H1 (cell line): ENCODE measurements at regions not wholly inside any gene's neighbourhood (a gene's known extent, or its start where the extent isn't known, plus 50 kb on each side); places are given as distances from the start of the nearest gene placed in this dataset.

Experiments
- CTCF ChIA-PET: fragments of 300-600 bp; sonication (Branson Sonifier 250); formaldehyde crosslinking; loops from one replicate; lab custom pipeline; 2021; ENCODE audit not compliant: partially characterized antibody; lab: Charles Lee
- POLR2A ChIA-PET: fragments of 300-600 bp; sonication (Branson Sonifier 250); formaldehyde crosslinking; loops from one replicate; lab custom pipeline; 2021; ENCODE audit warnings: inconsistent platforms; ENCODE audit not compliant: partially characterized antibody; lab: Charles Lee
- DNase-seq, 2 experiments: peaks; one replicate each; pipeline versions ENCODE4 v3.0.0 to v3.0.0-alpha.2; 2010 to 2022; ENCODE audit warnings: low spot score in 2 of 2, low read depth in 1 of 2, mixed read lengths in 1 of 2
- FAIRE-seq: peaks from 2 replicates; lab custom pipeline; 2011; peaks lifted over from hg19 to GRCh38; lab: Jason Lieb, UNC
- H2AFZ ChIP-seq: 2 replicates; pipeline ENCODE4 v1.8.1; 2012; ENCODE audit warnings: low read length, inconsistent platforms
- H2AK5ac ChIP-seq: 2 replicates; pipeline ENCODE4 v1.6.1; 2013; ENCODE audit warnings: low read depth, low read length
- H2BK120ac ChIP-seq: replicated peaks from 2 replicates; pipeline ENCODE3; 2013; ENCODE audit warnings: low read depth, low read length, inconsistent platforms
- H2BK12ac ChIP-seq: 2 replicates; pipeline ENCODE4 v1.6.1; 2013; ENCODE audit warnings: low read depth, low read length
- H2BK15ac ChIP-seq: 2 replicates; pipeline ENCODE4 v1.6.1; 2013; ENCODE audit warnings: low read length
- H2BK20ac ChIP-seq: 2 replicates; pipeline ENCODE4 v1.6.1; 2013; ENCODE audit warnings: low read length
- H2BK5ac ChIP-seq: 2 replicates; pipeline ENCODE4 v1.6.1; 2013; ENCODE audit warnings: low read depth, low read length
- H3K14ac ChIP-seq: 2 replicates; pipeline ENCODE4 v1.6.1; 2013; ENCODE audit warnings: inconsistent platforms; ENCODE audit not compliant: insufficient read length
- H3K18ac ChIP-seq: 2 replicates; pipeline ENCODE4 v1.6.1; 2013; ENCODE audit warnings: low read length; ENCODE audit errors: extremely low read depth
- H3K23ac ChIP-seq: 2 replicates; pipeline ENCODE4 v1.6.1; 2013; ENCODE audit warnings: inconsistent platforms; ENCODE audit not compliant: insufficient read length
- H3K23me2 ChIP-seq: 2 replicates; pipeline ENCODE4 v1.6.1; 2013; ENCODE audit warnings: low read depth, low read length
- H3K27ac ChIP-seq: 2 replicates; pipeline ENCODE4 v1.6.1; 2011; ENCODE audit warnings: low read depth, low read length, inconsistent platforms
- H3K27me3 ChIP-seq, 4 experiments: replicated peaks in 1 of 4; 1 replicate in 1 of 4; 2 replicates in 3 of 4; pipeline versions ENCODE4 v1.6.1 to v1.8.1; 2011 to 2013; ENCODE audit warnings: low read length in 3 of 4, mild to moderate bottlenecking in 3 of 4, inconsistent platforms in 2 of 4, mixed read lengths in 2 of 4, moderate library complexity in 1 of 4; ENCODE audit not compliant: control insufficient read depth in 3 of 4, insufficient read depth in 3 of 4; ENCODE audit errors: extremely low read depth in 1 of 4
- H3K36me3 ChIP-seq, 4 experiments: 2 replicates each; pipeline versions ENCODE4 v1.6.1 to v1.8.1; 2011 to 2013; ENCODE audit warnings: mild to moderate bottlenecking in 4 of 4, low read length in 3 of 4, moderate library complexity in 2 of 4, control low read depth in 1 of 4, inconsistent platforms in 1 of 4; ENCODE audit not compliant: insufficient read depth in 4 of 4, control insufficient read depth in 2 of 4
- H3K4ac ChIP-seq: replicated peaks from 2 replicates; pipeline ENCODE3; 2013; ENCODE audit warnings: low read length, low read depth, mixed read lengths, inconsistent platforms; ENCODE audit not compliant: insufficient read length
- H3K4me1 ChIP-seq, 4 experiments: replicated peaks in 1 of 4; 1 replicate in 1 of 4; 2 replicates in 3 of 4; pipeline versions ENCODE4 v1.6.1 to v1.8.1; 2011 to 2013; ENCODE audit warnings: low read length in 3 of 4, inconsistent platforms in 2 of 4, mixed read lengths in 1 of 4; ENCODE audit not compliant: insufficient read depth in 4 of 4, control insufficient read depth in 3 of 4
- H3K4me2 ChIP-seq, 2 experiments: 2 replicates each; pipeline versions ENCODE4 v1.6.1 to v1.8.1; 2011 to 2013; ENCODE audit warnings: low read depth in 2 of 2, low read length in 2 of 2, control low read depth in 1 of 2, inconsistent platforms in 1 of 2, mild to moderate bottlenecking in 1 of 2; ENCODE audit not compliant: insufficient read depth in 1 of 2
- H3K4me3 ChIP-seq, 4 experiments: fragments of 200-600, 300-600 bp in 1 of 4; sonication (generic), shearing (Covaris generic), sonication (Bioruptor Twin) in 1 of 4; 2 replicates each; pipeline versions ENCODE4 v1.5.1 to v1.8.1; 2011 to 2016; ENCODE audit warnings: low read length in 4 of 4, low read depth in 3 of 4, control low read depth in 2 of 4, inconsistent platforms in 2 of 4, mild to moderate bottlenecking in 2 of 4, mixed read lengths in 1 of 4, moderate library complexity in 1 of 4; ENCODE audit not compliant: insufficient read depth in 2 of 4; ENCODE audit errors: extremely low read depth in 1 of 4
- H3K56ac ChIP-seq: replicated peaks from 2 replicates; pipeline ENCODE3; 2013; ENCODE audit warnings: low read depth, mild to moderate bottlenecking, mixed read lengths, low read length, inconsistent platforms; ENCODE audit not compliant: insufficient read length
- H3K79me1 ChIP-seq: 2 replicates; pipeline ENCODE4 v1.6.1; 2013; ENCODE audit warnings: low read depth, low read length, control low read depth
- H3K79me2 ChIP-seq, 2 experiments: 2 replicates each; pipeline versions ENCODE4 v1.6.1 to v1.8.1; 2012 to 2013; ENCODE audit warnings: low read length in 2 of 2, mild to moderate bottlenecking in 2 of 2, inconsistent platforms in 1 of 2; ENCODE audit not compliant: insufficient read depth in 2 of 2, control insufficient read depth in 1 of 2
- H3K9ac ChIP-seq, 4 experiments: replicated peaks in 1 of 4; 1 replicate in 1 of 4; 2 replicates in 3 of 4; pipeline versions ENCODE4 v1.6.1 to v1.8.1; 2011 to 2013; ENCODE audit warnings: low read depth in 3 of 4, low read length in 3 of 4, control low read depth in 2 of 4, mild to moderate bottlenecking in 2 of 4, moderate library complexity in 2 of 4, inconsistent platforms in 1 of 4; ENCODE audit errors: extremely low read depth in 1 of 4
- H3K9me3 ChIP-seq, 2 experiments: 2 replicates each; pipeline versions ENCODE4 v1.6.1 to v1.8.1; 2012 to 2013; ENCODE audit warnings: mild to moderate bottlenecking in 2 of 2, moderate library complexity in 2 of 2, control low read depth in 1 of 2, inconsistent platforms in 1 of 2, low read depth in 1 of 2, low read length in 1 of 2, mixed read lengths in 1 of 2; ENCODE audit not compliant: insufficient read depth in 2 of 2
- H4K20me1 ChIP-seq, 2 experiments: replicated peaks in 1 of 2; 2 replicates each; pipeline versions ENCODE3 to v1.8.1; 2011 to 2013; ENCODE audit warnings: inconsistent platforms in 2 of 2, low read length in 2 of 2, mild to moderate bottlenecking in 1 of 2; ENCODE audit not compliant: insufficient read depth in 2 of 2, control insufficient read depth in 1 of 2
- H4K5ac ChIP-seq: 2 replicates; pipeline ENCODE4 v1.6.1; 2013; ENCODE audit warnings: low read length, low read depth, mixed read lengths, inconsistent platforms; ENCODE audit not compliant: insufficient read length
- H4K8ac ChIP-seq: 2 replicates; pipeline ENCODE4 v1.8.0; 2013; ENCODE audit warnings: mild to moderate bottlenecking, moderate library complexity, low read length, inconsistent platforms; ENCODE audit not compliant: insufficient read depth; ENCODE audit errors: extremely low read depth
- H4K91ac ChIP-seq: replicated peaks from 2 replicates; pipeline ENCODE3; 2013; ENCODE audit warnings: low read length, mixed read lengths, inconsistent platforms; ENCODE audit not compliant: insufficient read length
- EGR1 ChIP-seq: IDR thresholded peaks from 2 replicates; pipeline ENCODE4 v1.6.1; 2011; ENCODE audit warnings: low read depth, low read length, borderline replicate concordance
- KDM1A ChIP-seq: fragments of 200-600, 300-600 bp; sonication (generic); IDR thresholded peaks from 2 replicates; pipeline ENCODE4 v1.7.1; 2016; ENCODE audit warnings: mild to moderate bottlenecking, low read length, borderline replicate concordance
- POU5F1 ChIP-seq: IDR thresholded peaks from 2 replicates; pipeline ENCODE4 v1.6.1; 2011; ENCODE audit warnings: low read depth, mild to moderate bottlenecking, low read length, moderate library complexity
- WGBS, 2 experiments: shearing (Covaris generic) in 1 of 2; methylation state at CpG; one replicate each; pipeline versions ENCODE4 v1.1.6 to v1.1.7; 2013 to 2015; ENCODE audit warnings: low lambda C conversion rate in 2 of 2, mixed read lengths in 2 of 2, inconsistent platforms in 1 of 2, low coverage in 1 of 2, missing lambda C conversion rate in 1 of 2; ENCODE audit not compliant: insufficient replicate concordance in 2 of 2, insufficient coverage in 1 of 2, insufficient read length in 1 of 2; ENCODE audit errors: extremely low coverage in 1 of 2, missing lambda C conversion rate in 1 of 2; 5-methylcytosine and 5-hydroxymethylcytosine counted together

GRCh38 chr13:91236182-91236581 is 111.3 kb upstream of the MIR17HG start (continued):
- TF ChIP-seq POU5F1: no peak

- Histone ChIP-seq H2BK5ac (no peak overlapping the region), H3K18ac (no peak overlapping the region), H3K9ac (no peak overlapping the region), H3K27me3 (no peaks in the 10 kb centered on the region), H3K23ac (no peak overlapping the region), H3K56ac (no peak overlapping the region), H4K20me1 (no peaks in the 10 kb centered on the region), H4K5ac (no peak overlapping the region), H3K4me3 (no peak overlapping the region), H3K9me3 (no peaks in the 10 kb centered on the region), H2BK12ac (no peak overlapping the region), H3K23me2 (no peaks in the 10 kb centered on the region), H2BK120ac (no peak overlapping the region), H2AK5ac (no peak overlapping the region), H3K14ac (no peak overlapping the region), H4K8ac (no peak overlapping the region), H4K91ac (no peak overlapping the region), H3K4ac (no peak overlapping the region), H3K4me2 (no peak overlapping the region), H3K79me2 (no peaks in the 10 kb centered on the region), H2BK15ac (no peak overlapping the region), H2AFZ (no peak overlapping the region), H3K79me1 (no peaks in the 10 kb centered on the region), H3K4me1 (no peaks in the 10 kb centered on the region), H2BK20ac (no peak overlapping the region), H3K27ac (no peak overlapping the region), H3K36me3 (no peaks in the 10 kb centered on the region)
- FAIRE-seq: no peak
- 83% methylated on average over 3 of the region's 3 CpGs; no CpG with 5 or more reads in 1 of the 2 experiments for WGBS, 2 experiments
- ChIA-PET POLR2A (no interaction called here), CTCF (interaction anchor here (1.1 to 1.6 kb wide), 4 partner anchors 7 to 12 kb away, joined by 3 to 5 read pairs (median 4); no protein-coding TSS in a partner anchor)
- no peak for DNase-seq
- TF ChIP-seq EGR1: no peak
- no peak for TF ChIP-seq KDM1A
Observed at GRCh38 chr13:91236921-91237320, 110.6 kb upstream of the MIR17HG start.
